Islet precursor cell (in vitro differentiated cells): ENCODE measurements at regions not wholly inside any gene's neighbourhood (a gene's known extent, or its start where the extent isn't known, plus 50 kb on each side); places are given as distances from the start of the nearest gene placed in this dataset.

Experiments used
- DNase-seq: peaks from one replicate; pipeline ENCODE4 v3.0.0-alpha.2; 2018

DNA sequence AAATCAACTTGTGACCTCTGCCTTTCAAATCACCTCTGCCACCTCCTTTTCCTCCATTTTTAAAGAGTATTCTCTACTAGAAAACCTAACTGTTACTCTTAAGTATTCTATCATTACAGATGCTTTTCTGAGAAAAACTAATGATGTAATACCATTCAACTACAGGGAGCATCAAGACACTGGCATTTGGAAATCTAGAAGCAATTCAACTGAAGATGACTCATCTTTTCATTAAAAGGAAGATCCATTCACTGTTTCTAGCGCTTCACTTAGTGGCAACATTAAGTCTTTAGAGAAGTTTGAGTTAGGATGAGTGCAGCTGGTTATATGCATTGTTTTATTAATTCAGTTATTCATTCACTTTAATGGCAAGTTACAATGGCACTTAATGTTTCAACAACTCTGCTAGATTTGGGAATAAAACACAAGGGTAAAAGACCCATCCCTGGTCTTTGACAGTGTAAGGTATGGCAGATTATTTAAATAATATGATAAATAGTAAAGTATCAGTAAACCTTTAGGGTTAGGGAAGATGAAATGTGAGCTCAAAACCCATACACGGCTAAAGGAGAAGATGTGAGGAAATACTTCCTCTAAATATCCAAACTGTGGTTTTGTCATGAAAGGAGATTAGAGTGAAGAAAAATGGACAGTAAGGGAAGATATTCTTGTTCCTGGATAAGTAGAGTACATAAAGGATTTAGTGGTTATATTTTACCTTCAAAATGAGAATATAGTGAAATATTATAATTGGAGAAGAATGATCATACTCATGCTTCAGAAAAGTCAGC lies 61.7 kb downstream of the KCNJ2 start:
- no peak for DNase-seq

DNA sequence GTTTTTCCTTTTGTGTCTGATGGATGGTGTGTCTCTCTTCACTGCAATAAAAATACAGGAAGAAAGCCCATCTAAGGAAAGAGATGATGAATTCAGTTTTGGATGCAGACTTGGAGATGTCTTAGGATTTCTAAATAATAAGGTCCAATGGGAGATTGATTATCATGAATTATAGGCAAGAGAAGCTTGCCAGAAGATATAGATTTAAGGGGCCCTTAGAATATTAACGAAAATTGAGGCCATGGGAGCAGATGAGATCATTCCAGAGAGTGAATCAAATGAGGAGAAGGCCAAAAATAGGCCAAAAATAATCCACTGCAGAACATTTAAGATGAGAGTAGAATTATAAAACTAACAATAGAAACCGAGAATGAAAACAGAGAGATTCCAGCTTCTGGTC lies 63.1 kb downstream of the KCNJ2 start:
- DNase-seq: no peak

DNA sequence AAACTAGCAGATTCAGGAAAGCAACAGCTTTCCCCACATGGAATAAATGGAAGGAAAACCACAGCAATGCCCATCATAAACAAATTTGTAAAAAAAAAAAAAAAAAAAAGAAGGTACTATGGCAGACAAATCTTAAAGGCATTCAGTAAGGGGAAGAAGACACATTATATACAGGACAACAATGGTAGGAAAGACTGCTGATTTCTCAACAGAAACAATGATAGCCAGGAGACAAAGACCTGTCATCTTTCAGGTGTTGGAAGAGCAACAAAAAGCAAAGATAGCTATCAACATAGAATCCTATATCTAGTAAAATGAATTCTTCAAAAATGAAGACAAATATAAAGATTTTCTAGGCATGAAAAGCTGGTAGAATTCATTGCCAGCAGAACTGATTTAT lies 65.9 kb downstream of the KCNJ2 start:
- no peak for DNase-seq

DNA sequence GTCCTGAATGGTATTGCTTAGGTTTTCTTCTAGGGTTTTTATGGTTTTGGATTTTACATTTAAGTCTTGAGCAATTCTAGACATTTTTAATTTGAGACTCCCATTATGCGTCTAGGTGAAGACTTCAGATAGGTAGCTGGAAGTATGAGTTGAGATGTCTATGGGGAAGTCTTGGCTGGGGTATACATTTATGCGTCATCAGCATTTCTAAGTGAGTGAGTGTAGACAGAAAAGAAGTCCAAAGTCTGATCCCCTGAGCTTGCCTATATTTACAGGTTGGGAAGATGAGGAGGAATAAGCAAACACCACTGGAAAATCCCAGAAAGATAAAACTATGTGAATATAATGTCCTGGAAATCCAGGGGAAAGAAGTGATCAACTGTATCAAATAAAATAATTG lies 68.9 kb downstream of the KCNJ2 start:
- DNase-seq: no peak

DNA sequence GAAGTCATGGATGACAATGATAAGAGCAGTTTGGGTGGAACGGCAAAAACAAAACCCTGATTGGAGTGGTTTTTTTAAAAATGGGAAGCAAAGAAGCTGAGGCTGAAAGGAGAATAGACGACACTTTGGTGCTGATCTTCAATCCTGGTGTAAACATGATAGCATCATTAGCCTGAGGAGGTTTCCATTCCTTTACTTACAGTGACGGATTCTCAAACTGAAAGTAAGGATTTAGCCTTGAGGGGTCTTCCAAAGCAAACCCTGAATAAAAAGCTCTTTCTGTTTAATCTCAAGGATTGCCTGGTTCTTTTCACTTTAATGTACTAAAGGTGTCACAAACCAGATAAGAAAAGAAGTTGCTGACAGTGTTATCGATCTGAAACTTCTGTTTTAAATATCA lies 69.3 kb downstream of the KCNJ2 start:
- no peak for DNase-seq

DNA sequence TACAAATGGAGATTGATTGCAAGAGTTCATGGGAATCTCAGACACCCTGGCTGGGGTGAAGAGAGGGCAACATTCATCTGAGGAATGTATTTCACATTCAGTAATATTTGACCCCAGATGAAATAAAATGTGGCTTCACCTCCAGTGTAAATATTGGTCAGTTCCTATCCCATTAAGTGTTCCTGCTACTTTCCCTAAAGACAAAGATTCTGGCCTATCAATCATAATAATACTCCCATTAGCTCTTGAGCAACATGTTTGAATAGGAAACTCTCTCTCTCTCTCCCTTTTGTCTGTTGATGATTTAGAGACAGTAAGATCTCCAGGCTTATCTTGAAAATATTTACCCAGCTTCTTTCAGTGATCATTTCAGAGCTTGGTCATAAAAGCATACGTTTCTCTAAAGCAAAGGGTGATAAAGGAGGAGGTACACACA lies 70.1 kb downstream of the KCNJ2 start:
- no peak for DNase-seq

DNA sequence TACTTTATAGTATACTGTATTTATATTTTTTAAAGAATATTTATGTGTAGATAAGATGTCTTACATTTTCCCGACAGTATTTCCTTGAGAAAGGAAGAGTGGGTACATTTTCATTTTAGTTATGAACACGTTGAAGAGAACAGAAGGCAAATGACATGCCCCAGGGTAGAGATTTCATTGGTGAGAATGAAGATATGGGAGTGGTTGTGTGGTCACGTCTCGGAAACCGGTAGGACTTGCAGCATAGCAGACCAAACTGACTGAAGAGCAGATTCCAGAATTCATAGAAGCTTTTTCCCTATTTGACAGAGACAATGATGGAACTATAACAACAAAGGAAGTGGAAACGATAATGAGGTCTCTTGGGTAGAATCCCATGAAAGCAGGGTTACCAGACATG lies 71.7 kb downstream of the KCNJ2 start:
- DNase-seq: no peak

DNA sequence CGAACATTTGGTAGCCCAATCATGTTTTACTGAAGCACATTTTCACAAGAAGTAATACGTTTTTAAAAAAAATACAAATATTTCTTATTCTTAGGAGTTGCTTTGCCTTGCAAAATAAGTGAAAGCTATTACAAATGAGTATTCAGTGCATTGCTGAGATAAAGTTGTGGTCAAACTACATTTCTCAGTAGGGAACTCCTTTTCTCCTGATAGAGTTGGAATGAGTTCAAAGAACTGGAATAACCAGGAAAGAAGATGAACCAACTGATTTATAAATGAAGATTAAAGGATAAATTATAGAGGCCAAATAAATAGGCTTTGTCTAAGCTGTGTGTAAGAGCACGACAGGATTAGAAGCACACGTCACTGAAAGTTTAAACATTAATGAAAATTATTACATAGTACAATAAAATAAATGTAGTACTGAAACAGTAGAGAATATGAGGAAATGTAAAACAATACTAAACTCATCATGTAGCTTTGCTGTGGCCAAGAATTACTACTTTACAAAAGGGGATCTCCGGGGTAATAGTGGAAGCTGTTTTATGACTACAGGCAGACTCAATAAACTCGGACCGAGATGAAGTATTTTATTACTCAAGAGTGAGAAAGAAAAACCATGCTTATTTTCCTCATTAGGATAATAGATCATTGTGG lies 73.6 kb downstream of the KCNJ2 start:
- DNase-seq: no peak

DNA sequence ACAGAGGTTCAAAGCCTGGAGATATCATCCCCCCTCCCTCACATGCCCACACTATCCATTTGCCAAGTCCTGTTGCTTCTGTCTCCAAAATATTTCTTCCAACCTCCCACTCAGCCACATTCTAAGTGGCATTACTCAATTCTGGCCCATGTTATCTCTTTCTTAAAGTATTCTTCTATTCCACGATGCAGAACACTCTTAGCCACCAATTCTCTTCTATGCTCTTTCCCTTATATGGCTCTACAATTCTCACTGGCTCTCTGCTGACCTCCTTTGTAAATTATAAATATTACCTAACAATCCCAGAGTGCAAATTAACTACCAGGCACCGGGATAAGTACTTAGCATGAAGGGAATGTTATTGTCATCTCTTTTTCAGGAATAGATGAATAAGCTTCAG lies 82.4 kb downstream of the KCNJ2 start:
- no peak for DNase-seq

DNA sequence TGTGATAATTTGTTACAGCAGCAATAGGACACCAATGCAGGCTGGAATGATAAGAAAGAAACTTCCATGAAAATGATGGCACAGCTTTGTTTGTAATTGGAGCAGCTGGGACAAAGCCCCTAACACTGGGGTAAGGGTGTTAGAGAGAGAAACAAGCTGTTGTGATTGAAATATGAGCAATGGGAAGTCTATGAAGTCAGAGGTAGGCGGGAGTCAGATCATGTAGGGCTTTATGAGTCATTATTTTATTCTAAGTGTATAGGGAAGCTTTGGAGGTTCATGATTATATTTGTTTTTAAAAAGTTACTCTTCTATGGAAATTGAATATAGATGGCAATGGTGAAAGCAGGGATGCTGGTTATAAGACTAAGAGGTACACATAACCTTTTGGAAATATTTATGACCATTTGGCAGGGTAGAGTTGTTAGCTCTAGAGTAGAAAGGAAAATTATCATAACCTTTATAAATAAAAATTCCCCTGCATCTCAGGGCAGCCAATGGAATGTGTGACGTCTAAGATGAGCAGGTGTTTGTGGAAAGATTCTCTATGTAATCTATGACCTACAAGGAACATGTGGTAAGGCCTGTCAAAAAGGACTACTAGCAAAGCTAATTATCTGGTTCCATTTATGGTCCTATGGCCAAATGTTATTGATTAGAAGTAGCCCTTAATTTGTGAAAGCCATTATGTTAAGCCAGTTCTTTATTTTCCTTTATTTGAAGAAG lies 85.6 kb downstream of the KCNJ2 start:
- no peak for DNase-seq

DNA sequence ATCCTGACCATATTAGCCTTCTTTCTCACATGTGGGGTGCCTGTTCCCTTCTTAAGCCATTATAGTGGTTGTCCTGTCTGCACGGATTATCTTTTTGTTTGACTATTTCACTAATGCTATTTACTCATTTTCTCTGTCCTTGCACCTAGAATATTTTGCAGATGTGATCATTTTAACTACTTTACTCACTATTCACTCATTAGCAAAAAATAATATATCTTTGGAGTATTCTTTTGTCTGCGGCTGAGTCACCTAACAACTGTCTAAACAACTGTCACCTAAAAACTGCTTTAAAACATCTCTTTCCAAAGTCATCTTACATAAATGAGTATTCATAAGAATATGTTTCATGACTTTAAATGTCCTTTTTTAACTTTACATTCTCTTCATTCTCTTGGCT lies 87.4 kb downstream of the KCNJ2 start:
- no peak for DNase-seq

DNA sequence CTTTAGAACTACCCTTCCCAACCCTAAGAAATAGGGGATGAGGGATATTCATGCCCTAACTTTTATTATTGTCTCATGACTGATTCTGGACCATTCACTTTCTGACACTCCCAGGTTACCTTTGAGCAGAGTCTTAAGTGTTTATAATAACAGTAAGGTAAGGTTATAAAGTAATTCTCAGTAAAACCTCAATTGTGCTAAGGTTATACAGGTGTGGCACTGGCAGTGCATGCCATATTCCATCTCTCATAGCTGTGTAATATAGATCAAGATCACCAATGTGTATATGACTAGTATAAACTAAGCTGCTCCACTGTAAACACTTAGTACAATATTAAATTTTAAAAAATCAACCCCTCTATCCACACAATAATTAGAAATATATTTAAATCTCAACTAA lies 89.1 kb downstream of the KCNJ2 start:
- no peak for DNase-seq

DNA sequence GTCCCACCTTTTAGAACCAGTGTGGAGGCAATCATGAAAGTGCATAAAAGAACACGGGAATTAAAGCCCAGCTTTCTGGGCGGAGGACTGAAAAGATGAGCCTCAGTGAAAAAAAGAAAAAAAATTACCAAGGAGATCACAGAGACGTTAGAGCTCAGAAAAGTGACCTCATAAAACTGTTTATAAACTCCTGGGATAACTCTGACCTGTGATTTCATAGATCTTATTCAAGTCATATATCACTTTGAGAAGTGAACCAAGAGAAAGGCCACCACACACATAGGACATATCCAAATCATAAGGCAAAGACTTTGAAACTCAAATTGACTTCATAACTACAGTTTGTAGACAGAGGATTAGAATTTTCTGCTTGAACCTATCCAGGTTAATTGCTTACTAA lies 90.1 kb downstream of the KCNJ2 start:
- DNase-seq: no peak

DNA sequence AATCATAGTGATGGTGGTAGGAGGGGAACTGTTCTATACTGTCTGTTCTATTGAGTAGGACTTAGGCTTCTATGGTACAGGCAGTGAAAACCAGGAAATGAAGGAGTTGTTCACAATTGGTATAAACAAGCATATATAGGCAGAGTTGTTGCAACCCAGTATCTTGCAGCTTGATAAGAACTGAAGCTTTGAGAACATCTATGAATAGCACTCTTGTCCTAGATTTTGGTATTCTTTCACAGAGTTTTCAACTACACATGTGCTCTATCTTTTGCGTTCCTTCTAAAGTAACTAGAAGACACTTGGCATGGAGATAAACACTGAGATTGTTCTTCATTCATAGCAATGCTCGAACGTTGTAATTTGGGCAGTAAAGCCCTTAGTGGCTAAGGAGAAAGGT lies 91.8 kb downstream of the KCNJ2 start:
- DNase-seq: no peak

DNA sequence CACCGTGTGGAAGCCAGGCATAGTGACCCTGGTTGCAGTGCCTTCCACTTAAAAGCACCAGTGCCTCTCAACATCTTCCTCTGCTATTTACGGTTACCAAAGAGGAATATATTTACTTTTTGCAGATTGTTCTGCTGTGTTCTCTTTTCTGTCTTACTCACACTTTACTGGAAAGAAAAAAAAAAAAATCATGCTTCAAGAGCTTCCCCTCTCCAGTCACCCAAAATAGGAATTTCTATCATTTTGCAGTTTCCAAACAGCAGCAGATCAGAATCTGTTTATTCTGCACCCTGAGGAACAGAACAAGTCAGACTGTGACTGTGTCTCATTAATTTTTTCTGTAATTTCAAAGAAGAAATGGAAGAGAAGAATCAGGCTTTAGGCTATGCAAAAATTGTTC lies 96.1 kb downstream of the KCNJ2 start:
- DNase-seq: no peak

DNA sequence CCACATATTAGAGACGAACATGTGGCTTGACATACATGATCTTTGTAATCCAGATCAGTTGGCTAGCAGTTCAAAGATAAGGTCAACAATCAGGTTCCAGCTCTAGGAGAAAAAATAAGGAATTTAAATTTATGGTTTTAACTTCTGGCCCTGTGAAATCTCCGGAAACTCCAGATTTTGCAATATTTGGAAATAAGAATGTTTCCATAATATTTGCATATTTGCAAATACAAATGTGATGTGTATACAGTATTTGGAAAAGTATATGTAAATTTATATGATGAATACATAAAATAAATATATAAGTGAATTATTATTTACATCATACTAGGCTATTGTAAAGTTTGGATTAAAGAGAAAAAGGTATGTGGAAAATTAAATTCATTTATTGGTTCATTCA lies 97.1 kb downstream of the KCNJ2 start:
- DNase-seq: no peak

DNA sequence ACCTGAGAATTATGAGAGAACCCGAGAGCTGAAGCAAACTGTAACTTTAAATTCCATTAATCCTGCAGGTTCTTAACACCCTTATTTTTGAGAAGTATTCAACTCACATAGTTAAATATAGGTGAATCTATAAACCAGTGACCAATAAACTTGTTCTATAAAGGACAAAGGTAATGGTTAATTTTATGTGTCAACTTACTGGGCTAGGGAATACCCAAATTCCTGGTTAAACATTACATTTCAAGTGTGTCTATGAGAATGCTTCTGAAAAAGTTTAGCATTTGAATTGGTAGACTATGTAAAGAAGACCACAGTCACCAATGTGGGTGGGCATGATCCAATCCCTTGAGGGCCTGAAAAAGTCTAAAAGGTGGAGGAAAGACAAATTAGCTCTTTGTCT lies 99.1 kb downstream of the KCNJ2 start:
- no peak for DNase-seq

DNA sequence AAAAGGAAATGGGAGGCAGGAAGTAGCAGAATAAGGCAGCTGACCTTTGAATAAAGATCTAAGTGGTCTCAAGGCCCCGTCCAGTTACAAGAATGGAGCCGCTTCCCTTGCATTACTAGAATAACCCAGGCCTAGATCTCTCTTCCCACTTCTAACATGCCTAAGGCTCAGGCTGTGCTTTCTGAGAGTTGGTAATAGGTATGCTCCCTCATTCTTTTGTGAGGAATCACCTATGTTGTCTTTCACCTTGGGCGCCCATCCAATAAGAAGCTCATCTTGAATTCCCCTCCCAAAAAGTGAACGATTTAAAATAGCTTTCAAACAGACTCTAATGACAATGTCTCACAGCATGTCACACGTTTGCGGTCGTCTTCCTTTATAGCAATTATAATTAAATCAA lies 101.2 kb downstream of the KCNJ2 start:
- DNase-seq: no peak

DNA sequence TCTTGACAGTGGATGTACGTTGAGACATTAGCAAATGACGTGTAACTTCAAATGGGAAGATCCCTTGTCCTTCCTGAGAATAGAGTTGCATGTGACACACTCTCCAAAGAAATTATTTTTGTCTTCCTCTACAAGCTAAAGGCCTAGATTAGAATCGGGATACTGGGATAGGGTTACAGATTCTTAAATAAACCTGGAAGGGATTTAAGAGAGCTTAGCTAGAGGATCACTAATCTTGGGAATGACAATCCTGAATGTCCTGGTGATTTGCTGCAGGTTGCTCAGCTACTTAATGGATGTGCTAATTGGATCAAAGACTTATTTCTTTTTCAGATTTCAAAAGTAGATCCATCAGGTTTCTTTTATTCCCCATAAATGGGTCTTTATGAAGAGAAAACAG lies 101.9 kb downstream of the KCNJ2 start:
- DNase-seq: no peak

DNA sequence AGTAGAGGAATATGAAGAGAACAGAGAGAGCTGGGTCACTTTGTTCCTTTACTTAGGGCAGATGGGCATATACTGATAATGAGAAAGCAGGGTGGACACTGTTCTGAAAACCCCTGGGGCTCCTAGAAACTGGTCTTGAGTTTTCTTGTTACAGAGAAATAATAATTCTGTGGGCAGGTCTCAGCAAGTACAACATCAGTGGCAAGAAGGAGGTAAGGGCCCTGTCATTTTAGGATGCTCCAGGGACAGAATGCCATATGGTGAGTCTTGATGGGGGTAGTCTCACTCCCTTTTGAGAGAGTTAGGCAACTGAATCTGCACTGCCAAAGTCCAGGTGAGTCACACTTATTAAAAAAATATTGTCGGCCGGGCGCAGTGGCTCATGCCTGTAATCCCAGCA lies 102.3 kb downstream of the KCNJ2 start:
- DNase-seq: no peak

DNA sequence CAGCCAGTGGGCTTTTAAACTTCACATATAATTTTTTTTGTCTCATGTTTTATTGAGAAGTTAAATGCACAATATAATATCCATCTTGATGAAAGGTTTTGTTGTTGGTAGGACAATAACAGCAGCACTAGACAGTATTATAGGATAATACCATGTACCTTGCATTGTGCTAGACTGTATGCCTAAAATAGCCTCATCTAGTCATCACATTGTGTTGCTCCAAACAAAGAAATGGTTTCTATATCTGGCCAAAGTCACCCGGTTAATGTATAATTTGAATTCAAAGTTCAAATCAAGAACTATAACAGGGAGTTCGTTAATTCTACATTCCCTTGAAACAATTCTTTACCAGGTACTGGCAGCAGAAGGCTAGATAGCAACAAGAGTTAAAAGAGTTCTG lies 104.9 kb downstream of the KCNJ2 start:
- DNase-seq: no peak

DNA sequence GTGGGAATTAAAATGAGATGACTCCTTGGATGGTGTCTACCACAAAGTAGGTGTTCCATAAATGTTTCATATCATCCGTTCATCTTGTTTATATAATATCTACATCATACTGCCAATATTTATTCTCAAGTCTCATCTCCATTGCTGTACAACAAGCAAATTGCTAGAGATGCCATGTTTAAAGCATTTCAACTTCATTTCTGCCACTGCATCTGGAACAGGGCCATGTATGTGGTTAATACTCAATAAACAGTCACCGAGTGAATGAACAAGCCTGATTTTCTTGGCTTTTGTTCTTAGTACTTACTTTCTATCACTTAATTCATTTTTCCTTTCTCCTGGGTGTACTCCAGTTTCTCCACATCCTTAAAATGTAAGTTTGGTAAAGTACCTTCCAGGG lies 107.6 kb downstream of the KCNJ2 start:
- DNase-seq: no peak

DNA sequence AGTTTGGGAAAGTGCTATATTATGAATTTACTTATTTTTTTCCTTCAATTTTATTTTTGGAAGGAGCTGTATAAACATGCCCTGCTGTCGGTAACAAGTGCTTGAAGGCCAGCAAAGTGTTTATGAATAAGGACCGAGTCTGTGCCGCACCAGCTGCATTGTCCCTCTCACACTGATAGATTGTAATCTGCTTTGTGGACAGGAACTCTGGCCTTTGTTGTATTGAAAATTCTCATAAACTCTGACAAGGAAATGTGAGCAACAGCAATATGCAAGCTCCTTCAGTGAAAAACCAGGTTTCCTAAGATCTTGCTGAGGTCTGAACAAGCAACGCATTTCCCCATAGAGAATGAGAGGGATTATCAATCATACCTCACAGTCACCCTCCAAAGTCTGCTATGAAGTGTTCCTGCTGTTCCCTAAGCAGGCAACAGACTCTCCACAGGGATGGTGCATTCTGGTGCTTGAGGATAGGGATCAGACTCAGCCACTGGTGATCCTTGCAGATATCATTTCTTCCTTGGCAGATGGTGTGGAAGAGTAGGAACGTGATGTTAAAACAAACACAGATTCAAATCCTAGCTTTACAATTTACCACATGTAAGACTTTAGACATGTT lies 109.6 kb downstream of the KCNJ2 start:
- no peak for DNase-seq

DNA sequence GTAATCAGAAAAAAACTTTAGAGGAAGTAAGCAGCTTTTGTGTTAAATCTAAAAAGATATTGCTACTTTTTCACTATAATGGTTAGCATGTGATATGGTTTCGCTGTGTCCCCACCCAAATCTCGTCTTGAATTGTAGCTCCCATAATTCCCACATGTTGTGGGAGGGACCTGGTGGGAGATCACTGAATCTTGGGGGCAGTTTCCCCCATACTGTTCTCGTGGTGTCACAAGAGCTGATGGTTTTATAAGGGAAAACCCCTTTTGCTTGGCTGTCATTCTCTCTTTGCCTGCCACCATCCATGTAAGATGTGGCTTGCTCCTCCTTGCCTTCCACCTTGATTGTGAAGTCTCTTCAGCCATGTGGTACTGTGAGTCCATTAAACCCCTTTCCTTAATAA lies 117.1 kb downstream of the KCNJ2 start:
- no peak for DNase-seq
